ENCODE measurements at regions not wholly inside any gene's neighbourhood (a gene's known extent, or its start where the extent isn't known, plus 50 kb on each side); places are given as distances from the start of the nearest gene placed in this dataset.

GRCh38 chr3:13148561-13149329 is 75.5 kb upstream of the IQSEC1 start:
- no peaks in the 10 kb centered on the region for H3K4me1 ChIP-seq (ENCODE audit: control insufficient read depth, insufficient read depth, low read length)
- H3K27ac ChIP-seq (ENCODE audit: low read depth, low read length) = no peak overlapping the region
- 79% methylated on average over 11 of the region's 13 CpGs for WGBS (ENCODE audit: insufficient coverage)
- H3K4me3 ChIP-seq (ENCODE audit: low read depth, low read length) = no peak overlapping the region
- no peak for DNase-seq (ENCODE audit: low read depth in 4 of 6, low spot score in 6 of 6)
- H3K36me3 ChIP-seq (ENCODE audit: control insufficient read depth, insufficient read depth, low read length) = no peaks in the 10 kb centered on the region
- H3K9me3 ChIP-seq (ENCODE audit: control insufficient read depth, insufficient read depth, low read length) = peaks cover 3% of the 10 kb centered on the region
- H3K27me3 ChIP-seq (ENCODE audit: control insufficient read depth, insufficient read depth, low read length) = no peaks in the 10 kb centered on the region

DNA sequence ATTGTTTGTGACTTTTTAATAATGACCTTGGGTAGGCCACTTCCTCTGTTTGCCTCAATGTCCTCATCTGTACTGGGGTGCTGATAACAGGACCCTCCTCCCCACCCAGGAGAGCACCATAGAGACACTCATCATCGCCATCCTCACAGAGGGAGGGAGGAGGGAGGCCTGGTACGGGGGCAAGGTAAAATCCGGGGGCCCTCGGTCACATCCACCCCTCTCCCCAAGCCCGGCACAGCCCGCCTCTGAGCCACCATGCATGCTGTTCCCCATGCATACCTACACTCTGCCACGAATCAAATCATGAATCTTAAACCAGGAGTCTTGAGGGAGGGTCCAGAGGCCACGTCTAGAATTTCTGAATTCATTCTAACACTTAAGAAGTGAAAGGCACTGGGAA is 74.9 kb upstream of the IQSEC1 start:
- 80% methylated on average over 2 of the region's 8 CpGs for WGBS (ENCODE audit: insufficient coverage)
- H3K27me3 ChIP-seq (ENCODE audit: control insufficient read depth, insufficient read depth, low read length) = no peaks in the 10 kb centered on the region
- no peaks in the 10 kb centered on the region for H3K4me1 ChIP-seq (ENCODE audit: control insufficient read depth, insufficient read depth, low read length)
- no peak overlapping the region for H3K27ac ChIP-seq (ENCODE audit: low read depth, low read length)
- no peak for DNase-seq (ENCODE audit: low read depth in 4 of 6, low spot score in 6 of 6)
- H3K4me3 ChIP-seq (ENCODE audit: low read depth, low read length) = no peak overlapping the region
- H3K9me3 ChIP-seq (ENCODE audit: control insufficient read depth, insufficient read depth, low read length) = peaks cover 3% of the 10 kb centered on the region
- H3K36me3 ChIP-seq (ENCODE audit: control insufficient read depth, insufficient read depth, low read length) = no peaks in the 10 kb centered on the region

GRCh38 chr3:13147344-13147743 is 74.1 kb upstream of the IQSEC1 start:
- H3K9me3 ChIP-seq (ENCODE audit: control insufficient read depth, insufficient read depth, low read length) = peaks cover 3% of the 10 kb centered on the region
- no peaks in the 10 kb centered on the region for H3K27me3 ChIP-seq (ENCODE audit: control insufficient read depth, insufficient read depth, low read length)
- H3K4me1 ChIP-seq (ENCODE audit: control insufficient read depth, insufficient read depth, low read length) = peaks cover 1% of the 10 kb centered on the region
- no peak overlapping the region for H3K27ac ChIP-seq (ENCODE audit: low read depth, low read length)
- no peak overlapping the region for H3K4me3 ChIP-seq (ENCODE audit: low read depth, low read length)
- WGBS (ENCODE audit: insufficient coverage) = 100% methylated on average over 2 of the region's 4 CpGs
- DNase-seq (ENCODE audit: low read depth in 4 of 6, low spot score in 6 of 6) = no peak
- no peaks in the 10 kb centered on the region for H3K36me3 ChIP-seq (ENCODE audit: control insufficient read depth, insufficient read depth, low read length)

DNA sequence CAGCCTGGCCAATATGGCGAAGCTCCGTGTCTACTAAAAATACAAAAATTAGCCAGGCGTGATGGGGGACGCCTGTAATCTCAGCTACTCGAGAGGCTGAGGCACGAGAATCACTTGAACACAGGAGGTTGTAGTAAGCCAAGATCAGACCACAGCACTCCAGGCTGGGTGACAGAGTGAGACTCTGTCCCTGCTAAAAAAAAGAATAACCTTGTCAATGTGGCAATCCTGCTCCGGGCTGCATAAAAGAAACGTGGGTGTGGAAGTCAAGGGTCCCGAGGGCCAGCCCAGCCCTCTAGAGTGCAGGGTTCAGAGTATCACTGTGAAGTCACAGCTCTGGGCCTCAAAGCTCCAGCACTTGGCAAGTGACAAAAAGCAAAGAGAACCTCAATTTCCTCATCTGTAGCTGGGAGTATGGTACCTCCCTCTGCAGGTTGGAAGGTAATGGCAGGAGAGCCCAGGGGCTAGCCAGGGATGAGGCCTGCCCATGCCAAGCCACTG is 73.5 kb upstream of the IQSEC1 start:
- 86% methylated on average over 9 of the region's 9 CpGs for WGBS (ENCODE audit: insufficient coverage)
- Histone ChIP-seq H3K27me3 (ENCODE audit: control insufficient read depth, insufficient read depth, low read length) (no peaks in the 10 kb centered on the region), H3K4me3 (ENCODE audit: low read depth, low read length) (no peak overlapping the region), H3K27ac (ENCODE audit: low read depth, low read length) (no peak overlapping the region), H3K4me1 (ENCODE audit: control insufficient read depth, insufficient read depth, low read length) (peaks cover 8% of the 10 kb centered on the region), H3K36me3 (ENCODE audit: control insufficient read depth, insufficient read depth, low read length) (no peaks in the 10 kb centered on the region), H3K9me3 (ENCODE audit: control insufficient read depth, insufficient read depth, low read length) (peaks cover 3% of the 10 kb centered on the region)
- no peak for DNase-seq (ENCODE audit: low read depth in 4 of 6, low spot score in 6 of 6)

- 72% methylated on average over 16 of the region's 16 CpGs for WGBS (ENCODE audit: insufficient coverage)
- no peak overlapping the region for H3K27ac ChIP-seq (ENCODE audit: low read depth, low read length)
- H3K36me3 ChIP-seq (ENCODE audit: control insufficient read depth, insufficient read depth, low read length) = no peaks in the 10 kb centered on the region
- H3K4me3 ChIP-seq (ENCODE audit: low read depth, low read length) = no peak overlapping the region
- DNase-seq (ENCODE audit: low read depth in 4 of 6, low spot score in 6 of 6) = no peak
- no peaks in the 10 kb centered on the region for H3K27me3 ChIP-seq (ENCODE audit: control insufficient read depth, insufficient read depth, low read length)
- H3K9me3 ChIP-seq (ENCODE audit: control insufficient read depth, insufficient read depth, low read length) = peaks cover 3% of the 10 kb centered on the region
- H3K4me1 ChIP-seq (ENCODE audit: control insufficient read depth, insufficient read depth, low read length) = peaks cover 13% of the 10 kb centered on the region
Measured at GRCh38 chr3:13145826-13146642, 72.8 kb upstream of the IQSEC1 start.

DNA sequence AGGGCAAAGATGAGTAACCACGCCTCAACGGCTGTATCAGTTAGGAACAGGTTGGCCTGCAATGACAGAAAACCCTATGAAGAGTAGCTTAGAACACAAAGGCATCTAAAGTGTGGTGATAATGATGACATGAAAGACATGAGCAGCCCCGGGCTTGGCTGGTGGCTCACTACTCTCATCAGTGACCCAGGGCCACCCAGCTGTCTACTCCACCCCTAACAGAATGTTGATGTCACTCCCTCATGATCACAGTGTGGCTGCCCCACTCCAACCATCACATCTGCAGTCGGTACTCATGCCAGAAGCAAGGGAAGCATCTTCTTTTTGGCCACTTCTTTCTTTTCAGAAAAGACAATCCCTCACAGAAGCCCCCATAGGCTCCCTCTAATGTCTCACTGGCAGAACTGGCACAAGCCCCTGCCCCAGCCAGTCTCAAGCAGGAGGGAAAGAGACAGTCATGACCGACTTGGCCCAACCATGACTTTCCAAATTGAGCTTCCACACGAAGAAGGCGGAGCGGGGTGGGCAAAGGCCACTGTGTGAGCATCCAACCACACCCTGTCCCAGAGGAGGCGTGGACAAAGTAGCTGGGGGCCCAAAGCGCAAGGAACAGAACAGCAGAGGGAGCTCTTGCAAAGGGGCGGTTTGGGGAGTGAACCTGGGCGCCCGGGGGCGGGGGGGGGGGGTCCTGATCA is 72.0 kb upstream of the IQSEC1 start:
- 63% methylated on average over 12 of the region's 14 CpGs for WGBS (ENCODE audit: insufficient coverage)
- no peaks in the 10 kb centered on the region for H3K27me3 ChIP-seq (ENCODE audit: control insufficient read depth, insufficient read depth, low read length)
- H3K4me1 ChIP-seq (ENCODE audit: control insufficient read depth, insufficient read depth, low read length) = peaks cover 13% of the 10 kb centered on the region
- H3K36me3 ChIP-seq (ENCODE audit: control insufficient read depth, insufficient read depth, low read length) = no peaks in the 10 kb centered on the region
- H3K9me3 ChIP-seq (ENCODE audit: control insufficient read depth, insufficient read depth, low read length) = peaks cover 3% of the 10 kb centered on the region
- no peak for DNase-seq (ENCODE audit: low read depth in 4 of 6, low spot score in 6 of 6)
- no peak overlapping the region for H3K4me3 ChIP-seq (ENCODE audit: low read depth, low read length)
- H3K27ac ChIP-seq (ENCODE audit: low read depth, low read length) = no peak overlapping the region

DNA sequence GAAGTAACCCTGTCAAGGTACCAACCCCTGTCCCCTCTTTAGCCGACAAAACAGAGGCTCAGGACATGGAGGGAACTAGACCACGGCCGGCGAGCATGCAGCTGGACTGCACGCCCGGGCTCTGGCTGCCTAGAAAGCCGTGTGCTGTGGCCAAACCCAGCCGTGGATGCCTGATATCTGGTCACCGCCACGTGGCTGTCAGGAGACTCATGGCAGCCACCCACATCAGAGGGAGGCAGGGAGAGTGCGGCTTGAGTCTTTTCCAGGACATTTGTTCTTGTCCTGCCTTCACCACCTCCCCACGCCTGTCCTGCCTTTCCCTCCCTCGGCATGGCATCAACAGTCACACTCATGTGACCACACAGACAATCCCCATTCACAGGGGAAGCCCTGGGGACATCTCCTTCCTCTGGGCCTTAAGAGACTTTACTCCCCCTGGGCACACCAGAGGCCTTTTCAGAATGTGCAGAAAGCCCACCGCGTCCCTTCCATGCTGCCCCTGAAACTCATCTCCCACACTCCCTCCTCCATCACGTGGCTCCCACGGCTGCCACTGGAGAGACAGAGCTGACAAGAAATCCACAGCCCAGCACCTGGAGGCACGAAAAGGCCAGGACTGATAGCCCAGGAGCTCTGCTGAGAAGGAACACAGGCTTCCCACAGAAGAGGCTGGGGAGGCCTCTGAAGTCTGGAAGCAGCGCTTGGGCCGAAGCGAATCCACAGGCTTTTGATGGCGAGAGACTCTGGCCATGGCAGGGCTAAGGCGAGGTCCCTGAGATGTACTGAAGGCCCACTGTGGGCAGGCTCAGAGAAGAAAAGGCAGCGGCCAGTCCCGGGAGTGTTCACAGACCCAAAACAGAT is 71.2 kb upstream of the IQSEC1 start:
- Histone ChIP-seq H3K27ac (ENCODE audit: low read depth, low read length) (no peak overlapping the region), H3K27me3 (ENCODE audit: control insufficient read depth, insufficient read depth, low read length) (no peaks in the 10 kb centered on the region), H3K9me3 (ENCODE audit: control insufficient read depth, insufficient read depth, low read length) (peaks cover 3% of the 10 kb centered on the region), H3K4me1 (ENCODE audit: control insufficient read depth, insufficient read depth, low read length) (peaks cover 13% of the 10 kb centered on the region), H3K36me3 (ENCODE audit: control insufficient read depth, insufficient read depth, low read length) (no peaks in the 10 kb centered on the region), H3K4me3 (ENCODE audit: low read depth, low read length) (no peak overlapping the region)
- WGBS (ENCODE audit: insufficient coverage) = 88% methylated on average over 25 of the region's 25 CpGs
- no peak for DNase-seq (ENCODE audit: low read depth in 4 of 6, low spot score in 6 of 6)

- no peak for DNase-seq (ENCODE audit: low read depth in 4 of 6, low spot score in 6 of 6)
- H3K36me3 ChIP-seq (ENCODE audit: control insufficient read depth, insufficient read depth, low read length) = no peaks in the 10 kb centered on the region
- H3K4me1 ChIP-seq (ENCODE audit: control insufficient read depth, insufficient read depth, low read length) = peaks cover 18% of the 10 kb centered on the region
- H3K27me3 ChIP-seq (ENCODE audit: control insufficient read depth, insufficient read depth, low read length) = no peaks in the 10 kb centered on the region
- H3K4me3 ChIP-seq (ENCODE audit: low read depth, low read length) = no peak overlapping the region
- peaks cover 3% of the 10 kb centered on the region for H3K9me3 ChIP-seq (ENCODE audit: control insufficient read depth, insufficient read depth, low read length)
- 76% methylated on average over 6 of the region's 7 CpGs for WGBS (ENCODE audit: insufficient coverage)
- H3K27ac ChIP-seq (ENCODE audit: low read depth, low read length) = no peak overlapping the region
Measured at GRCh38 chr3:13143381-13144004, 70.3 kb upstream of the IQSEC1 start.

Data from spinal cord (tissue), 9 donors.